MM.1S (cell line): ENCODE measurements at regions not wholly inside any gene's neighbourhood (a gene's known extent, or its start where the extent isn't known, plus 50 kb on each side); places are given as distances from the start of the nearest gene placed in this dataset.

Experiments
- DNase-seq: peaks from one replicate; pipeline ENCODE4 v3.0.0-alpha.2; 2015
- H2AFZ ChIP-seq: fragments of 300-600 bp; sonication (generic); 2 replicates; pipeline ENCODE4 v1.6.0; 2016; ENCODE audit warnings: antibody characterized with exemption, low read length
- H3F3A ChIP-seq: fragments of 300-600 bp; sonication (generic); 2 replicates; pipeline ENCODE4 v1.6.1; 2016; ENCODE audit warnings: mild to moderate bottlenecking, antibody characterized with exemption, low read length, moderate library complexity, mixed read lengths; ENCODE audit not compliant: insufficient read depth
- H3K27ac ChIP-seq: fragments of 300-600 bp; sonication (generic); 2 replicates; pipeline ENCODE4 v1.5.1; 2016; ENCODE audit warnings: mild to moderate bottlenecking, low read length
- H3K27me3 ChIP-seq: fragments of 300-600 bp; sonication (generic); replicated peaks from 2 replicates; pipeline ENCODE4 v1.6.0; 2016; ENCODE audit warnings: low read length; ENCODE audit not compliant: insufficient read depth
- H3K36me3 ChIP-seq: fragments of 300-600 bp; sonication (generic); replicated peaks from 2 replicates; pipeline ENCODE4 v1.6.1; 2016; ENCODE audit warnings: mild to moderate bottlenecking, low read length, mixed read lengths; ENCODE audit not compliant: insufficient read depth
- H3K4me1 ChIP-seq: fragments of 300-600 bp; sonication (generic); 2 replicates; pipeline ENCODE4 v1.6.1; 2016; ENCODE audit warnings: low read length, mixed read lengths
- H3K4me2 ChIP-seq: fragments of 300-600 bp; sonication (generic); 2 replicates; pipeline ENCODE4 v1.6.0; 2016; ENCODE audit warnings: low read depth, low read length
- H3K4me3 ChIP-seq: fragments of 300-600 bp; sonication (generic); 2 replicates; pipeline ENCODE4 v1.5.1; 2016; ENCODE audit warnings: low read length, mixed read lengths
- H3K79me2 ChIP-seq: fragments of 300-600 bp; sonication (generic); 2 replicates; pipeline ENCODE4 v1.6.1; 2016; ENCODE audit warnings: mixed run types, low read length, mixed read lengths
- H3K9ac ChIP-seq: fragments of 300-600 bp; sonication (generic); 2 replicates; pipeline ENCODE4 v1.6.1; 2016; ENCODE audit warnings: low read length, mixed read lengths
- H3K9me2 ChIP-seq: fragments of 300-600 bp; sonication (generic); replicated peaks from 2 replicates; pipeline ENCODE4 v1.6.1; 2016; ENCODE audit warnings: mild to moderate bottlenecking, low read length, mixed read lengths; ENCODE audit not compliant: insufficient read depth
- H3K9me3 ChIP-seq: fragments of 300-600 bp; sonication (generic); replicated peaks from 2 replicates; pipeline ENCODE4 v1.6.1; 2016; ENCODE audit warnings: mild to moderate bottlenecking, low read length, mixed read lengths; ENCODE audit not compliant: insufficient read depth
- H4K20me1 ChIP-seq: fragments of 300-600 bp; sonication (generic); 2 replicates; pipeline ENCODE4 v1.6.1; 2016; ENCODE audit warnings: mild to moderate bottlenecking, low read length, moderate library complexity, mixed read lengths; ENCODE audit not compliant: insufficient read depth
- EZH2 ChIP-seq: fragments of 300-600 bp; sonication (generic); optimal IDR thresholded peaks from 2 replicates; pipeline ENCODE3; 2017; ENCODE audit warnings: low read depth, mild to moderate bottlenecking, antibody characterized with exemption, low read length, mixed read lengths
- EZH2phosphoT487 ChIP-seq: fragments of 300-600 bp; sonication (generic); IDR thresholded peaks from 2 replicates; pipeline ENCODE4 v1.6.1; 2018; ENCODE audit warnings: antibody characterized with exemption, low read length
- TF ChIP-seq, protein P1 (sequence below): fragments of 300-600 bp; sonication (generic); IDR thresholded peaks from 2 replicates; pipeline ENCODE4 v1.5.1; 2016; ENCODE audit warnings: antibody characterized with exemption, low read length, mixed read lengths

DNA sequence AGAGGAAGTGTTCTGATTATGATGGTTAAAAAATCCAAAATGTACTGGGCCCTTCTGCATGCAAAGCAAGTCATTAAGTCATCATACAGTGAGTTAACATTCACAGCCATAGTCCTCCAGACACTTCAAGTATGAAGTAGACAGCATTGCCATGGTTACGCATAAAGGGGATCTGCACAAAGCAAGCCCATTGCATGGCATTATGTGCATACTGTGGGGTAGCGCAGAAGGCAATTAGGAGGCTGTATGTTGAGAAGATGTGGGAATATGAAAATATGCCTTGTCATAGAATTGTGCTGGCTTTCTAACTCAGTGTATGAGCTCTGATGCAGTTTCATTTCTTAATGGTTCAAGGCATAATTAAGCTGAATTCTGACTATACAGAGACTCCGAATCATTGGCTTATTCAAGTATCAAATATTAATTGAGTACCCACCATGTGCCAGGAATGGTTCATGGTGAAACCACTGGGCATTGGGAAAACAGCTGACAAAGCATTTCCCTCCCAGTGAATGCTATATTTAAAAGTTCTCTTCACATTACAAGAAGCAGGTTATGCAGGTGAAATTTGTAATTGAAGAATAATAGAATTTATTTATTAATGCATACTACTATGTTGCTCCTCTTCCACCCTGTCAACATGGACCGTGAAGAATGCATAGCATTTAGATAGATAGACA is 588.9 kb downstream of the ZNF674 start:
- H3K27ac ChIP-seq = no peak overlapping the region
- H3K9me3 ChIP-seq = no peaks in the 10 kb centered on the region
- no peaks in the 10 kb centered on the region for H3K9me2 ChIP-seq
- no peak overlapping the region for H3K4me2 ChIP-seq
- no peak overlapping the region for H2AFZ ChIP-seq
- no peaks in the 10 kb centered on the region for H3K27me3 ChIP-seq
- H3K9ac ChIP-seq = no peak overlapping the region
- H3K36me3 ChIP-seq = no peaks in the 10 kb centered on the region
- no peaks in the 10 kb centered on the region for H4K20me1 ChIP-seq
- no peak for DNase-seq
- no peak overlapping the region for H3K4me3 ChIP-seq
- H3K79me2 ChIP-seq = no peaks in the 10 kb centered on the region
- TF ChIP-seq EZH2phosphoT487 (no peak), EZH2 (no peak)
- TF ChIP-seq, protein P1, sequence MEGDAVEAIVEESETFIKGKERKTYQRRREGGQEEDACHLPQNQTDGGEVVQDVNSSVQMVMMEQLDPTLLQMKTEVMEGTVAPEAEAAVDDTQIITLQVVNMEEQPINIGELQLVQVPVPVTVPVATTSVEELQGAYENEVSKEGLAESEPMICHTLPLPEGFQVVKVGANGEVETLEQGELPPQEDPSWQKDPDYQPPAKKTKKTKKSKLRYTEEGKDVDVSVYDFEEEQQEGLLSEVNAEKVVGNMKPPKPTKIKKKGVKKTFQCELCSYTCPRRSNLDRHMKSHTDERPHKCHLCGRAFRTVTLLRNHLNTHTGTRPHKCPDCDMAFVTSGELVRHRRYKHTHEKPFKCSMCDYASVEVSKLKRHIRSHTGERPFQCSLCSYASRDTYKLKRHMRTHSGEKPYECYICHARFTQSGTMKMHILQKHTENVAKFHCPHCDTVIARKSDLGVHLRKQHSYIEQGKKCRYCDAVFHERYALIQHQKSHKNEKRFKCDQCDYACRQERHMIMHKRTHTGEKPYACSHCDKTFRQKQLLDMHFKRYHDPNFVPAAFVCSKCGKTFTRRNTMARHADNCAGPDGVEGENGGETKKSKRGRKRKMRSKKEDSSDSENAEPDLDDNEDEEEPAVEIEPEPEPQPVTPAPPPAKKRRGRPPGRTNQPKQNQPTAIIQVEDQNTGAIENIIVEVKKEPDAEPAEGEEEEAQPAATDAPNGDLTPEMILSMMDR = no peak
- H3F3A ChIP-seq = no peaks in the 10 kb centered on the region
- H3K4me1 ChIP-seq = no peaks in the 10 kb centered on the region

DNA sequence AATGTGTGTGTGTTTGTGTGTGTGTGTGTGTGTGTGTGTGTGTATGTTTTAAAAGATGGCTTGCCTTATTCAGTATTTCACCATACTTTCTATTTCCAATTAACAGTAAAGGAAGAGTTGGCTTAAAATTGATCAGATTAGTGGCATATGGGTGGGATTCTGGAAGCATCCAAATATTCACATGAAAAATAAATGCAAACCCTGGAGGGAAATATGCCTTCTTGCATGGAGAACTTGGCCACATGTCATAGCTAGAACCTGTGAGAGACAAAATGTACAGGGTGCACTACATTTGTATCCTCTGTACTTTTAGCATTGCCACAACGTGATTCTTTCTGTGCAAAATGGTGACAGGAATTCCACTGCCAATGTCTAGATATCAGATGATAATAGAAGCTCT is 589.6 kb downstream of the ZNF674 start:
- no peak overlapping the region for H3K4me2 ChIP-seq
- no peaks in the 10 kb centered on the region for H3F3A ChIP-seq
- H3K27ac ChIP-seq = no peak overlapping the region
- no peak overlapping the region for H2AFZ ChIP-seq
- no peaks in the 10 kb centered on the region for H4K20me1 ChIP-seq
- no peaks in the 10 kb centered on the region for H3K4me1 ChIP-seq
- H3K27me3 ChIP-seq = no peaks in the 10 kb centered on the region
- H3K4me3 ChIP-seq = no peak overlapping the region
- TF ChIP-seq EZH2phosphoT487 = no peak
- TF ChIP-seq, protein P1 = no peak
- no peak for TF ChIP-seq EZH2
- no peak for DNase-seq
- H3K9ac ChIP-seq = no peak overlapping the region
- H3K36me3 ChIP-seq = no peaks in the 10 kb centered on the region
- H3K9me3 ChIP-seq = no peaks in the 10 kb centered on the region
- H3K9me2 ChIP-seq = no peaks in the 10 kb centered on the region
- no peaks in the 10 kb centered on the region for H3K79me2 ChIP-seq

DNA sequence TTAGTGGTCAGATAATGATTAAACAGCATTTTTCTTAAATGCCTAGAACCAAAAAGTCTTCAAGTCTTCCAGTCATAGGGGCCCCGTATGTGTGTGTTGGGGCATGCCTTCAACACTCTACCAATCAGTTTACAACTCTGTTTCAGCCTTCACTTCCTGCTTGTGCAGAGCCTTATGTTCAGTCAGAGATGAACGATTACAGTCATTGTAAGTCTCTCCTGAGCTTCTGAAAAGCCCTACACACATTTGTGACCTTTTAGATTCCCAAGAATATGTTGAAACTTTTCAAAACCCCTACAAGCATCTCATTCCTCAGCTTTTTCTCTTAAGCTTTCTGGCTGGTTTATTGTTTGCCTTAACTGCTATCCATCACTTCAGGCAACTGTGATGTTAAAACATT is 591.2 kb downstream of the ZNF674 start:
- H3K9me2 ChIP-seq = no peaks in the 10 kb centered on the region
- H4K20me1 ChIP-seq = no peaks in the 10 kb centered on the region
- no peaks in the 10 kb centered on the region for H3K79me2 ChIP-seq
- no peaks in the 10 kb centered on the region for H3K4me1 ChIP-seq
- H3K27ac ChIP-seq = no peak overlapping the region
- no peaks in the 10 kb centered on the region for H3F3A ChIP-seq
- no peaks in the 10 kb centered on the region for H3K9me3 ChIP-seq
- no peaks in the 10 kb centered on the region for H3K27me3 ChIP-seq
- no peak for DNase-seq
- no peaks in the 10 kb centered on the region for H3K36me3 ChIP-seq
- no peak overlapping the region for H2AFZ ChIP-seq
- TF ChIP-seq EZH2phosphoT487 = no peak
- no peak for TF ChIP-seq EZH2
- TF ChIP-seq, protein P1 = no peak
- H3K4me2 ChIP-seq = no peak overlapping the region
- H3K4me3 ChIP-seq = no peak overlapping the region
- H3K9ac ChIP-seq = no peak overlapping the region
